OCI-LY1 (cell line): ENCODE measurements at regions not wholly inside any gene's neighbourhood (a gene's known extent, or its start where the extent isn't known, plus 50 kb on each side); places are given as distances from the start of the nearest gene placed in this dataset.
"Not testable (repeated sequence)": the region's sequence is repeated elsewhere in the genome, so short reads cannot be mapped to it uniquely, and the experiment has no call there.

ENCODE experiments used
- H2AFZ ChIP-seq: fragments of 200-600 bp; sonication (generic), shearing (Covaris generic); 2 replicates; pipeline ENCODE4 v1.6.0; 2014; ENCODE audit warnings: antibody characterized with exemption, mild to moderate bottlenecking, low read length
- H3F3A ChIP-seq: fragments of 200-600 bp; sonication (generic), shearing (Covaris generic); 2 replicates; pipeline ENCODE4 v1.6.0; 2014; ENCODE audit warnings: mild to moderate bottlenecking, antibody characterized with exemption, low read length, moderate library complexity; ENCODE audit not compliant: insufficient read depth
- H3K27ac ChIP-seq: fragments of 200-600 bp; sonication (generic); 2 replicates; pipeline ENCODE4 v1.5.1; 2014; ENCODE audit warnings: low read length, mixed run types, mild to moderate bottlenecking, low read depth; ENCODE audit not compliant: poor library complexity, severe bottlenecking
- H3K27me3 ChIP-seq: fragments of 200-600 bp; sonication (generic); 2 replicates; pipeline ENCODE4 v1.6.0; 2014; ENCODE audit warnings: antibody characterized with exemption, mild to moderate bottlenecking, low read length, moderate library complexity; ENCODE audit not compliant: insufficient read depth
- H3K36me3 ChIP-seq: fragments of 200-600 bp; sonication (generic); 2 replicates; pipeline ENCODE4 v1.6.1; 2014; ENCODE audit warnings: mild to moderate bottlenecking, antibody characterized with exemption, low read length, moderate library complexity, mixed read lengths; ENCODE audit not compliant: insufficient read depth
- H3K4me1 ChIP-seq: fragments of 200-600 bp; sonication (generic); 2 replicates; pipeline ENCODE4 v1.5.1; 2014; ENCODE audit warnings: mild to moderate bottlenecking, low read length, moderate library complexity; ENCODE audit not compliant: insufficient read depth, severe bottlenecking
- H3K4me2 ChIP-seq: fragments of 200-600 bp; sonication (generic), shearing (Covaris generic); 2 replicates; pipeline ENCODE4 v1.6.1; 2014; ENCODE audit warnings: low read length
- H3K4me3 ChIP-seq: fragments of 200-600 bp; sonication (generic); 2 replicates; pipeline ENCODE4 v1.5.1; 2014; ENCODE audit warnings: low read length, low read depth, mild to moderate bottlenecking, mixed read lengths; ENCODE audit not compliant: poor library complexity, severe bottlenecking
- H3K79me2 ChIP-seq: fragments of 200-600 bp; shearing (Covaris generic); 2 replicates; pipeline ENCODE4 v1.6.1; 2016; ENCODE audit warnings: mixed run types, low read length, mixed read lengths; ENCODE audit not compliant: insufficient read depth
- H3K9ac ChIP-seq: fragments of 200-600 bp; sonication (generic), shearing (Covaris generic); 2 replicates; pipeline ENCODE4 v1.6.1; 2014; ENCODE audit warnings: mild to moderate bottlenecking, low read length, mixed read lengths
- H3K9me2 ChIP-seq: fragments of 200-600 bp; sonication (generic), shearing (Covaris generic); 2 replicates; pipeline ENCODE4 v1.6.1; 2014; ENCODE audit warnings: low read depth, mild to moderate bottlenecking, low read length, mixed read lengths
- H3K9me3 ChIP-seq: fragments of 200-600 bp; shearing (Covaris generic); 2 replicates; pipeline ENCODE4 v1.6.1; 2014; ENCODE audit warnings: low read length, mixed read lengths
- H4K20me1 ChIP-seq: fragments of 200-600 bp; sonication (generic), shearing (Covaris generic); 2 replicates; pipeline ENCODE4 v1.6.0; 2016; ENCODE audit warnings: mild to moderate bottlenecking, low read length; ENCODE audit not compliant: insufficient read depth
- CTCF ChIP-seq: fragments of 200-600 bp; sonication (generic), shearing (Covaris generic); IDR thresholded peaks from 2 replicates; pipeline ENCODE4 v1.5.1; 2017; ENCODE audit warnings: mild to moderate bottlenecking, antibody characterized with exemption, low read length, moderate library complexity, mixed read lengths
- EZH2 ChIP-seq: fragments of 200-600 bp; sonication (generic), shearing (Covaris generic); IDR thresholded peaks from 2 replicates; pipeline ENCODE4 v1.8.0; 2017; ENCODE audit warnings: borderline replicate concordance, mixed run types, mild to moderate bottlenecking, antibody characterized with exemption, low read length, moderate library complexity, mixed read lengths

- Histone ChIP-seq H3K4me2 (no peak overlapping the region), H3K9me3 (no peaks in the 10 kb centered on the region), H3K36me3 (no peaks in the 10 kb centered on the region), H3K9me2 (no peaks in the 10 kb centered on the region), H2AFZ (no peak overlapping the region), H3K27ac (no peak overlapping the region), H3K79me2 (no peaks in the 10 kb centered on the region), H3K9ac (no peak overlapping the region), H3K4me1 (no peaks in the 10 kb centered on the region), H3K27me3 (no peaks in the 10 kb centered on the region), H3K4me3 (no peak overlapping the region), H3F3A (no peaks in the 10 kb centered on the region), H4K20me1 (no peaks in the 10 kb centered on the region)
- TF ChIP-seq EZH2 = no peak
These were observed 52.8 kb upstream of the SNAPC3 start for GRCh38 chr9:15369871-15370270.

DNA sequence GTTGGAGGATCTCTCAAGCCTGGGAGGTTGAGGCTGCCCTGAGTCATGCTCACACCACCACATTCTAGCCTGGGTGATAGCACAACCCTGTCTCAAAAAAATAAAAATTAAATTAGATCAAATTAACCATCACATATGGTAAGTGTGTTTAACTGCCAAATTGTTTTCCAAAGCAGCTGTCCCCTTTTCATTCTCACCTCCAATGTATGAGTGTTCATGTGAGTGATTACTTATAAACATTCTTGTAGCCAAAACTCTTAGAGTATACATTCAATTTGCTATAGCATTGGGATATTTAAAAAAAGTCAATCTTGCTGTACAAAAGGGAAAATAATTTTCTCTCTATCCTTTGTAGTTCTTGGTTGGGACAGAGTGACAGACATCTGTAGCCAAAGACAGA, 53.4 kb upstream of the SNAPC3 start:
- no peak for TF ChIP-seq EZH2
- TF ChIP-seq CTCF = no peak
- Histone ChIP-seq H3K9me3 (no peaks in the 10 kb centered on the region), H3K4me1 (no peaks in the 10 kb centered on the region), H3F3A (no peaks in the 10 kb centered on the region), H3K27me3 (no peaks in the 10 kb centered on the region), H2AFZ (no peak overlapping the region), H3K4me3 (no peak overlapping the region), H3K36me3 (no peaks in the 10 kb centered on the region), H3K9ac (no peak overlapping the region), H3K9me2 (no peaks in the 10 kb centered on the region), H4K20me1 (no peaks in the 10 kb centered on the region), H3K4me2 (no peak overlapping the region), H3K27ac (no peak overlapping the region), H3K79me2 (no peaks in the 10 kb centered on the region)

DNA sequence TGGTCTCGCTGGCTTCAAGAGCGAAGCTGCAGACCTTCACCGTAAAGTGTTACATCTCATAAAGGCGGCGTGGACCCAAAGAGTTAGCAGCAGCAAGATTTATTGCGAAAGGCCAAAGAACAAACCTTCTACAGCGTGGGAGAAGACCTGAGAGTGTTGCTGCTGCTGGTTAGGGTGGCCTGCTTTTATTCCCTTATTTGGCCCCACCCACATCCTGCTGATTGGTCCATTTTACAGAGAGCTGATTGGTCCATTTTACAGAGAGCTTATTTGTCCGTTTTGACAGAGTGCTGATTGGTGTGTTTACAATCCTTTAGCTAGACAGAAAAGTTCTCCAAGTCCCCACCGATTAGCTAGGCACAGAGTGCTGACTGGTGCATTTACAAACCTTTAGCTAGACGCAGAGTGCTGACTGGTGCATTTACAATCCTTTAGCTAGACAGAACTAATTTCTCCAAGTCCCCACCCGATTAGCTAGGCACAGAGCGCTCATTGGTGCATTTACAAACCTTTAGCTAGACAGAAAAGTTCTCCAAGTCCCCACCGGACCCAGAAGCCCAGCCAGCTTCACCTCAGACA, 57.6 kb upstream of the SNAPC3 start:
- H2AFZ ChIP-seq, H3F3A ChIP-seq, H3K9me2 ChIP-seq, H3K4me1 ChIP-seq, H3K9me3 ChIP-seq, H3K27me3 ChIP-seq, H3K4me2 ChIP-seq, H3K4me3 ChIP-seq, H4K20me1 ChIP-seq, H3K9ac ChIP-seq, H3K27ac ChIP-seq, H3K79me2 ChIP-seq, H3K36me3 ChIP-seq: not testable (repeated sequence)

DNA sequence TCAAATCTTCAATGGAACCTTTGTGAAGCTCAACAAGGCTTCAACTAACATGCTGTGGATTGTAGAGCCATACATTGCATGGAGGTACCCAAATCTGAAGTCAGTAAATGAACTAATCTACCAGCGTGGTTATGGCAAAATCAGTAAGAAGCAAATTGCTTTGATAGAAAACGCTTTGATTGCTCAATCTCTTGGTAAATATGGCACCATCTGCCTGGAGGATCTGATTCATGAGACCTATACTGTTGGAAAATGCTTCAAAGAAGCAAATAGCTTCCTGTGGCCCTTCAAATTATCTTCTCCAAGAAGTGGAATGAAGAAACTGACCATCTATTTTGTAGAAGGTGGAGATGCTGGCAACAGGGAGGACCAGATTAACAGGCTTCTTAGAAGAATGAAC, 54.7 kb upstream of the TTC39B start:
- Histone ChIP-seq H3K27me3 (no peaks in the 10 kb centered on the region), H3K4me1 (no peaks in the 10 kb centered on the region), H3K36me3 (no peaks in the 10 kb centered on the region), H3K79me2 (no peaks in the 10 kb centered on the region), H4K20me1 (no peaks in the 10 kb centered on the region), H2AFZ (no peak overlapping the region), H3K4me2 (no peak overlapping the region), H3K4me3 (no peak overlapping the region), H3K9me3 (no peaks in the 10 kb centered on the region), H3K27ac (no peak overlapping the region), H3K9ac (no peak overlapping the region), H3F3A (no peaks in the 10 kb centered on the region), H3K9me2 (no peaks in the 10 kb centered on the region)
- TF ChIP-seq EZH2 = no peak
- no peak for TF ChIP-seq CTCF
